Omental fat pad (tissue), 3 donors: ENCODE measurements at regions not wholly inside any gene's neighbourhood (a gene's known extent, or its start where the extent isn't known, plus 50 kb on each side); places are given as distances from the start of the nearest gene placed in this dataset.

Experiments
- ATAC-seq: fragments of 150-250 bp; one replicate; pipeline ENCODE4 v1.9.1; 2016; ENCODE audit warnings: mild to moderate bottlenecking, moderate library complexity; ENCODE audit not compliant: low FRiP score
- DNase-seq: peaks from one replicate; pipeline ENCODE4 v3.0.0-alpha.2; 2019; ENCODE audit warnings: low spot score
- TF ChIP-seq, protein P1 (sequence below), 3 donors: fragments of 450-650 bp; IDR thresholded peaks; one replicate each; pipeline ENCODE4 v1.5.1; 2016 to 2017; ENCODE audit warnings: antibody characterized with exemption in 3 of 3, mild to moderate bottlenecking in 3 of 3, moderate library complexity in 2 of 3

GRCh38 chr4:100257567-100257966 lies 67.3 kb upstream of the DDIT4L start:
- no peak for DNase-seq
- TF ChIP-seq, protein P1, sequence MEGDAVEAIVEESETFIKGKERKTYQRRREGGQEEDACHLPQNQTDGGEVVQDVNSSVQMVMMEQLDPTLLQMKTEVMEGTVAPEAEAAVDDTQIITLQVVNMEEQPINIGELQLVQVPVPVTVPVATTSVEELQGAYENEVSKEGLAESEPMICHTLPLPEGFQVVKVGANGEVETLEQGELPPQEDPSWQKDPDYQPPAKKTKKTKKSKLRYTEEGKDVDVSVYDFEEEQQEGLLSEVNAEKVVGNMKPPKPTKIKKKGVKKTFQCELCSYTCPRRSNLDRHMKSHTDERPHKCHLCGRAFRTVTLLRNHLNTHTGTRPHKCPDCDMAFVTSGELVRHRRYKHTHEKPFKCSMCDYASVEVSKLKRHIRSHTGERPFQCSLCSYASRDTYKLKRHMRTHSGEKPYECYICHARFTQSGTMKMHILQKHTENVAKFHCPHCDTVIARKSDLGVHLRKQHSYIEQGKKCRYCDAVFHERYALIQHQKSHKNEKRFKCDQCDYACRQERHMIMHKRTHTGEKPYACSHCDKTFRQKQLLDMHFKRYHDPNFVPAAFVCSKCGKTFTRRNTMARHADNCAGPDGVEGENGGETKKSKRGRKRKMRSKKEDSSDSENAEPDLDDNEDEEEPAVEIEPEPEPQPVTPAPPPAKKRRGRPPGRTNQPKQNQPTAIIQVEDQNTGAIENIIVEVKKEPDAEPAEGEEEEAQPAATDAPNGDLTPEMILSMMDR (IDR thresholded peaks at IDR 0.05): no peak
- ATAC-seq: no peak

DNA sequence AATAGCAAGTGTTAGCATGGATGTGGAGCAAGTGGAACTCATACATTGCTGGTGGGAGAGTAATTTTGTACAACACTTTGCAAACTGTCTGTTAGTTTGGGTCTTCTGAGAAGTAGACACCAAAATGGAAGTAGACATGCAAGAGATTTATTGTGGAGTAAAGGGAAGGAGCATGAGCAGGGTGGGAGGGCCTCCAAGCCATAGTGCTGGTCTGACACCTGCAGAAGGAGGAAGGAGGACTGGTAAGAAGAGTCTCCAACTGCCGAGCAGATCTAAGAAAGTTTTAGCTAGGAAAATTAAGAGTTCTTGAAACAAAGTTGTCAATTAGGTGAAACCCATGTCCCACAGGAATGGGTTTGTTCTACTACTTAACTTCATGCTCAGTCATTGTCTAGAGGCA lies 64.0 kb upstream of the DDIT4L start:
- ATAC-seq: no peak
- TF ChIP-seq, protein P1 (IDR thresholded peaks at IDR 0.05): no peak
- DNase-seq: no peak

- ATAC-seq (no peak), DNase-seq (no peak)
- TF ChIP-seq, protein P1 (IDR thresholded peaks at IDR 0.05): no peak
These were observed 58.2 kb upstream of the DDIT4L start for GRCh38 chr4:100248476-100248875.

- DNase-seq (no peak), ATAC-seq (no peak)
- TF ChIP-seq, protein P1 (IDR thresholded peaks at IDR 0.05): no peak
These were observed 56.4 kb upstream of the DDIT4L start for GRCh38 chr4:100246697-100247096.

GRCh38 chr4:100244347-100244746 lies 54.1 kb upstream of the DDIT4L start:
- TF ChIP-seq, protein P1 (IDR thresholded peaks at IDR 0.05): no peak
- DNase-seq (no peak), ATAC-seq (no peak)
